Stimulated activated naive B cell treated with anti-CD40 and anti-IgM and Interleukin-4, amounts not matched to agents 10 μg/mL and 1 μg/mL and 100 μg/mL, for 72 hours (primary cell): ENCODE measurements at regions not wholly inside any gene's neighbourhood (a gene's known extent, or its start where the extent isn't known, plus 50 kb on each side); places are given as distances from the start of the nearest gene placed in this dataset.
"Not testable (repeated sequence)": the region's sequence is repeated elsewhere in the genome, so short reads cannot be mapped to it uniquely, and the experiment has no call there.

ENCODE experiments used
- ATAC-seq, 2 donors: fragments of 150-1000 bp; cut with Tn5 transposase; replicated peaks; 2 replicates each; pipeline ENCODE4 v1.10.0; 2021; ENCODE audit warnings: moderate library complexity in 1 of 2
- DNase-seq: peaks from one replicate; pipeline ENCODE4 v3.0.0; 2021
- H3K27ac Mint-ChIP-seq: one replicate; pipeline ENCODE4 v1.8.0; 2022; ENCODE audit warnings: mild to moderate bottlenecking, mixed read lengths
- H3K27me3 Mint-ChIP-seq, 2 donors: one replicate each; pipeline ENCODE4 v1.8.0; 2022; ENCODE audit warnings: mixed read lengths in 2 of 2
- H3K36me3 Mint-ChIP-seq, 2 donors: one replicate each; pipeline ENCODE4 v1.8.0; 2022; ENCODE audit warnings: mixed read lengths in 2 of 2, mild to moderate bottlenecking in 1 of 2
- H3K4me1 Mint-ChIP-seq, 2 donors: one replicate each; pipeline ENCODE4 v1.8.0; 2022; ENCODE audit warnings: mixed read lengths in 2 of 2, mild to moderate bottlenecking in 1 of 2
- H3K4me3 Mint-ChIP-seq, 2 donors: one replicate each; pipeline ENCODE4 v1.8.0; 2022; ENCODE audit warnings: mild to moderate bottlenecking in 2 of 2, mixed read lengths in 2 of 2, moderate library complexity in 1 of 2
- H3K9me3 Mint-ChIP-seq, 2 donors: one replicate each; pipeline ENCODE4 v1.8.0; 2022; ENCODE audit warnings: mixed read lengths in 2 of 2, mild to moderate bottlenecking in 1 of 2

- no peak for DNase-seq
- no peak overlapping the region for H3K27ac Mint-ChIP-seq
- no peak overlapping the region for H3K4me3 Mint-ChIP-seq
Observed at GRCh38 chr15:25587616-25588340, 149.0 kb upstream of the UBE3A start.

GRCh38 chr15:25582886-25583285 is 144.1 kb upstream of the UBE3A start:
- H3K36me3 Mint-ChIP-seq = no peaks in the 10 kb centered on the region
- no peak for ATAC-seq
- peaks cover 9 to 13% of the 10 kb centered on the region in 2 donors for H3K9me3 Mint-ChIP-seq
- H3K27ac Mint-ChIP-seq = no peak overlapping the region
- no peak for DNase-seq
- H3K4me3 Mint-ChIP-seq = no peak overlapping the region
- H3K27me3 Mint-ChIP-seq = no peaks in the 10 kb centered on the region
- no peaks in the 10 kb centered on the region for H3K4me1 Mint-ChIP-seq

More at GRCh38 chr15:25587616-25588340, 149.0 kb upstream of the UBE3A start:
- no peaks in the 10 kb centered on the region for H3K27me3 Mint-ChIP-seq
- peaks cover 19 to 25% of the 10 kb centered on the region in 2 donors for H3K9me3 Mint-ChIP-seq
- no peaks in the 10 kb centered on the region for H3K36me3 Mint-ChIP-seq
- no peaks in the 10 kb centered on the region for H3K4me1 Mint-ChIP-seq
- no peak for ATAC-seq

DNA sequence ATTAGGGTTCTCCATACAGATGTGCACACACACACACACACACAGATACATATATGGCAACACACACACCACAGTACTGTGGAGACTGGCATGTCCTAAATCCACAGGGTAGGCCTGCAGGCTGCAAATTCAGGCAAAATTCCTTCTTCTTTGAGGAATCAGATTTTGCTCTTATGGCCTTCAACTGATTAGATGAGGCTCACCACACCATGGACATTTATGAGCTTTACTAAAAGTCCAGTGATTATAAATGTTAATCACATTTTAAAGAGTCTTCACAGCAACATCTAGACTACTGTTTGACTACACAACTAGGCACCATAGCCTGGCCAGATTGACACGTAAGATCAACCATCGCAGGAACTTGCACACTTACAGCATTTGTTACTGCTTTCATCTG is 140.3 kb upstream of the UBE3A start:
- no peaks in the 10 kb centered on the region for H3K27me3 Mint-ChIP-seq
- no peak overlapping the region for H3K4me3 Mint-ChIP-seq
- no peak overlapping the region for H3K27ac Mint-ChIP-seq
- no peak for DNase-seq
- no peak for ATAC-seq
- H3K4me1 Mint-ChIP-seq = no peaks in the 10 kb centered on the region
- H3K36me3 Mint-ChIP-seq = no peaks in the 10 kb centered on the region
- H3K9me3 Mint-ChIP-seq = peaks cover 4 to 6% of the 10 kb centered on the region in 2 donors

GRCh38 chr15:25572191-25572590 is 133.4 kb upstream of the UBE3A start:
- ATAC-seq (no peak), DNase-seq (no peak)
- Mint-ChIP-seq H3K36me3 (no peaks in the 10 kb centered on the region), H3K4me3 (no peak overlapping the region), H3K27ac (no peak overlapping the region), H3K27me3 (no peaks in the 10 kb centered on the region), H3K9me3 (peaks cover 7 to 9% of the 10 kb centered on the region in 2 donors), H3K4me1 (no peaks in the 10 kb centered on the region)

DNA sequence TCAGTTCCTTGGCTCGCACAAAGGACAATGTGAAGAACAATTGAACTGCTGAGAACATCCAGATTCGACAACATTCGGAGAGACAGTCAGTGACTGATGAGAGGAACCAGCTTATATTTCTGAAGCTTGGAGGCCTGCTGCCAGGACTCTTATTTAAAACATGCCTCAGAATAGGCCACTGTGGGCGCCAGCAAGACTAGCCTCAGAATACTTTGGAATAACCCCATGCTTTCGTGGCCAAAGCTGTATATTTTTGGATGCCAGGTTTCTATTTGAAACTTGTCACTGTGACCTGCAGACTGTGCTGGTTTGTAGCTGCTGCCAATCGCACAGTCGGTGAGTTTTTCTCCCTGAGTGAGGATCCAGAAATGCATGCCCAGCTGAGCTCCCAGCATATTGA is 129.9 kb upstream of the UBE3A start:
- H3K4me3 Mint-ChIP-seq = no peak overlapping the region
- ATAC-seq = no peak
- H3K9me3 Mint-ChIP-seq = peaks cover 8 to 18% of the 10 kb centered on the region in 2 donors
- H3K27ac Mint-ChIP-seq = no peak overlapping the region
- DNase-seq = no peak
- no peaks in the 10 kb centered on the region for H3K36me3 Mint-ChIP-seq
- H3K27me3 Mint-ChIP-seq = no peaks in the 10 kb centered on the region
- no peaks in the 10 kb centered on the region for H3K4me1 Mint-ChIP-seq

DNA sequence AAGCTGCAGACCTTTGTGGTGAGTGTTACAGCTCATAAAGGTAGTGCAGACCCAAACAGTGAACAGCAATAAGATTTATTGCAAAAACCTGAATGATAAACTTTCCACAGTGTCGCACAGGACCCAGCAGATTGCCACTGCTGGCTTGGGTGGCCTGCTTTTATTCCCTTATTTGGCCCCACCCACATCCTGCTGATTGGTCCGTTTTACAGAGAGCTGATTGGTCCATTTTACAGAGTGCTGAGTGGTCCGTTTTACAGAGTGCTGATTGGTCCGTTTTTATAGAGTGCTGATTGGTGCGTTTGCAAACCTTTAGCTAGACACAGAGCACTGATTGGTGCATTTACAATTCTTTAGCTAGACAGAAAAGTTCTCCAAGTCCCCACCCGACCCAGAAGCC is 127.7 kb upstream of the UBE3A start:
- not testable (repeated sequence) for DNase-seq, H3K4me1 Mint-ChIP-seq, H3K27ac Mint-ChIP-seq, ATAC-seq, H3K36me3 Mint-ChIP-seq, H3K27me3 Mint-ChIP-seq, H3K4me3 Mint-ChIP-seq
- H3K9me3 Mint-ChIP-seq = peaks cover 8 to 19% of the 10 kb centered on the region in 2 donors

- ATAC-seq = no peak
- Mint-ChIP-seq H3K9me3 (peaks cover 9 to 19% of the 10 kb centered on the region in 2 donors), H3K27me3 (no peaks in the 10 kb centered on the region), H3K36me3 (no peaks in the 10 kb centered on the region), H3K4me1 (no peaks in the 10 kb centered on the region), H3K27ac (no peak overlapping the region), H3K4me3 (no peak overlapping the region)
- DNase-seq = no peak
Observed at GRCh38 chr15:25565470-25566264, 126.8 kb upstream of the UBE3A start.

DNA sequence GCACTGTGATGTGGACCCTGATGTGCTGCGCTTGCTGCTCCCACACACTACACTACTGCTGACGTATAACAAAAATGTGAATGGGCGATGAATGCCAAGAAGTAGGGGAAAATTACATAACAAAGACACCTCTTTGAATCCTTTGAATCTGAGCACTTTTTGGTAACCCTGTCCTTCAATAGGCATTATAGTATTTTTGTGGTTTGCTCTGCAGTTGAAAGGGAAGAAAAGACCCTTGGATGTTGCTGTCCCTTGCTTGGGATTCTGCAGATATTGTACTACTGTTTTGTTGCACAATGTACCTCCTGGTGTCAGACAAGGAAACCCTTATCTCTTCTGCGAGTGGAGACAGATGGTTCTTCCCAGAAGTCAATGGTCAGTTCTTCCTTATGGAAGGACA is 124.8 kb upstream of the UBE3A start:
- Mint-ChIP-seq H3K4me1 (no peaks in the 10 kb centered on the region), H3K36me3 (no peaks in the 10 kb centered on the region), H3K27ac (no peak overlapping the region), H3K4me3 (no peak overlapping the region), H3K27me3 (no peaks in the 10 kb centered on the region), H3K9me3 (peaks cover 9 to 14% of the 10 kb centered on the region in 2 donors)
- ATAC-seq (no peak), DNase-seq (no peak)

DNA sequence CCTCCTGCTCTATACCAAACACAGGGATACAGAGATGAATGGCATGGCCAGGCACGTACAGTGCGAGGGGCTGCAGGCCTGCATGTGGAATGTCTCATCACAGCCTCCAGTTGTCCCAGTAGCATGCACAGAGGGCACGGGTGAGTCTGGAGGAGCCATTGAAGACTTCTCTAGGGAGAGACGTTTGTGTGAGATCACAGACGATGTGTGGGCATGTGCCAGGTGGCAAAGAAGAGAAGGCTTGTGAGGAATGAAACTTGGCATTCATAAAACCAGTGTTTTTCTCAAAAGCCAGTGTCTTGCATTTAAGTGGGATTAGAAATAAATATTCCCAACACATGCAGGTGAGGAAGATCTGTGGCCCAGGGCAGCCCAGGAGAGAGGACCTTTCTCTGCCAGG is 119.1 kb upstream of the UBE3A start:
- no peak for DNase-seq
- ATAC-seq = no peak
- H3K4me1 Mint-ChIP-seq = no peaks in the 10 kb centered on the region
- H3K27me3 Mint-ChIP-seq = peaks cover 0 to 6% of the 10 kb centered on the region in 2 donors
- H3K27ac Mint-ChIP-seq = no peak overlapping the region
- peaks cover 2 to 8% of the 10 kb centered on the region in 2 donors for H3K9me3 Mint-ChIP-seq
- H3K36me3 Mint-ChIP-seq = peaks cover 0 to 4% of the 10 kb centered on the region in 2 donors
- no peak overlapping the region for H3K4me3 Mint-ChIP-seq

DNA sequence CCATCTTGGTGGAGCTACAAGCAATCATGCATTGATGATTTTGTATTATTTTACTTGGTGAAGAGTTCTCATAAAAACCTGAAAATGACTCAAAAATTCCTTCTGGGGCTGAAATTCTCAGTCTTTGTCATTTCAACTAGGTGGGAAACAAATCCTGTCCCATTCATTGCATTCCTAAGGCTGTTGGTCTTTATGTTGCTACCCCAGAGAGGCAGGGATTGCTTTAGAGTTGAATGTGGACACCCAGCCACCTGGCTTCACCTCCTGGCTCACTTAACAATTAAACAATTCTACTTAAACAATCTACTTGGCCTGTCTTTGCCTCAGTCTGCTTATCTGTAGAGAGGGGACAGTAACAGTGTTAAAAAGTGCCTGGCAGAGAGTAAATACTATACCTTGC is 117.3 kb upstream of the UBE3A start:
- peaks cover 0 to 6% of the 10 kb centered on the region in 2 donors for H3K27me3 Mint-ChIP-seq
- no peaks in the 10 kb centered on the region for H3K4me1 Mint-ChIP-seq
- H3K27ac Mint-ChIP-seq = no peak overlapping the region
- peaks cover 0 to 4% of the 10 kb centered on the region in 2 donors for H3K36me3 Mint-ChIP-seq
- ATAC-seq = no peak
- H3K9me3 Mint-ChIP-seq = peaks cover 0 to 9% of the 10 kb centered on the region in 2 donors
- H3K4me3 Mint-ChIP-seq = no peak overlapping the region
- DNase-seq = no peak

- ATAC-seq (no peak), DNase-seq (no peak)
- no peaks in the 10 kb centered on the region for H3K4me1 Mint-ChIP-seq
- peaks cover 0 to 6% of the 10 kb centered on the region in 2 donors for H3K27me3 Mint-ChIP-seq
- H3K9me3 Mint-ChIP-seq = peaks cover 0 to 7% of the 10 kb centered on the region in 2 donors
- no peak overlapping the region for H3K27ac Mint-ChIP-seq
- peaks cover 0 to 4% of the 10 kb centered on the region in 2 donors for H3K36me3 Mint-ChIP-seq
- H3K4me3 Mint-ChIP-seq = no peak overlapping the region
Observed at GRCh38 chr15:25554640-25555039, 115.8 kb upstream of the UBE3A start.

- Mint-ChIP-seq H3K36me3 (no peaks in the 10 kb centered on the region), H3K9me3 (peaks cover 0 to 6% of the 10 kb centered on the region in 2 donors), H3K27ac (no peak overlapping the region), H3K4me1 (no peaks in the 10 kb centered on the region), H3K27me3 (no peaks in the 10 kb centered on the region), H3K4me3 (no peak overlapping the region)
- DNase-seq (no peak), ATAC-seq (no peak)
Observed at GRCh38 chr15:25548600-25548999, 109.8 kb upstream of the UBE3A start.

DNA sequence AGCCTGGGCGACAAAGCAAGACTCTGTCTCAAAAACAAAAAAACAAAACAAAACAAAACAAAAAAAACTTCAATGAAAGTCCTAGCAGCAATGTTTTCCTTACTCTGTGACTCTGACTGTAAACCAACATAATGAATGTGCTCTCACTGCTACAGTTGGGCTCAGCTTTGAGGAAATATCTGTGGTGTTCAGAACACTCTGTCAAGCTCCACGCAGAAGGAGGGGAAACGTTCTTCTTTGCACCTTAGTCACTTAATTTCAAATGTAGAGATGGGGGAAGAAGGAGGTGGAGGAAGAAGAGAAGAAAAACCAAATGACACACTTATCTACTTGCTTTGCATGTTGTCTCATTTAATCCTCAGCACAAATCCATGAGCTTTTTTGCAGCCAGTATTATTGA is 107.1 kb upstream of the UBE3A start:
- Mint-ChIP-seq H3K4me1 (no peaks in the 10 kb centered on the region), H3K36me3 (no peaks in the 10 kb centered on the region), H3K27me3 (no peaks in the 10 kb centered on the region), H3K27ac (no peak overlapping the region), H3K9me3 (peaks cover 0 to 4% of the 10 kb centered on the region in 2 donors), H3K4me3 (no peak overlapping the region)
- DNase-seq = no peak
- no peak for ATAC-seq

DNA sequence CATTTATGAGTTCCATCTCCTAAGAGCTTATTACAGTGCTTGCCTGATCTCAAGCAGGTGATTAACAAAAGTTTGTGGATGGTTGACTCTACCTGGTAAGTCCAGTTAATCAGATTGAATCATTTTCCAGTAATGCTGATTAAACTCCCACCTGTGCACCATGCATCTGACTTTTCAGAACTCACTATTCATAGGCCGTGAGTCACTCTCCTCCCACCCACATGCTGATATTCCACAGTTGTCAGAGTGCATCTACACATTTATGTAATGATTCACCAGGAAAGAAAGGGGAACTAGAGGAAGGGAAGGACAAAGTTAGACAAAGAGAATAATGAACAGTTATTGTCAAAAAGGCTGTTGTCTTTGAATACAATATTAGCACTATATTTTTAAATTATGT is 106.2 kb upstream of the UBE3A start:
- peaks cover 0 to 4% of the 10 kb centered on the region in 2 donors for H3K9me3 Mint-ChIP-seq
- no peak overlapping the region for H3K4me3 Mint-ChIP-seq
- ATAC-seq = peak in 1 of 2 donors; percentile 33
- no peaks in the 10 kb centered on the region for H3K36me3 Mint-ChIP-seq
- H3K27me3 Mint-ChIP-seq = no peaks in the 10 kb centered on the region
- DNase-seq = no peak
- H3K27ac Mint-ChIP-seq = no peak overlapping the region
- H3K4me1 Mint-ChIP-seq = no peaks in the 10 kb centered on the region

GRCh38 chr15:25544076-25544475 is 105.3 kb upstream of the UBE3A start:
- no peak for DNase-seq
- H3K27ac Mint-ChIP-seq = no peak overlapping the region
- no peak overlapping the region for H3K4me3 Mint-ChIP-seq
- no peaks in the 10 kb centered on the region for H3K4me1 Mint-ChIP-seq
- peaks cover 0 to 2% of the 10 kb centered on the region in 2 donors for H3K9me3 Mint-ChIP-seq
- ATAC-seq = no peak
- no peaks in the 10 kb centered on the region for H3K36me3 Mint-ChIP-seq
- no peaks in the 10 kb centered on the region for H3K27me3 Mint-ChIP-seq
